ENCODE measurements at regions not wholly inside any gene's neighbourhood (a gene's known extent, or its start where the extent isn't known, plus 50 kb on each side); places are given as distances from the start of the nearest gene placed in this dataset.

DNA sequence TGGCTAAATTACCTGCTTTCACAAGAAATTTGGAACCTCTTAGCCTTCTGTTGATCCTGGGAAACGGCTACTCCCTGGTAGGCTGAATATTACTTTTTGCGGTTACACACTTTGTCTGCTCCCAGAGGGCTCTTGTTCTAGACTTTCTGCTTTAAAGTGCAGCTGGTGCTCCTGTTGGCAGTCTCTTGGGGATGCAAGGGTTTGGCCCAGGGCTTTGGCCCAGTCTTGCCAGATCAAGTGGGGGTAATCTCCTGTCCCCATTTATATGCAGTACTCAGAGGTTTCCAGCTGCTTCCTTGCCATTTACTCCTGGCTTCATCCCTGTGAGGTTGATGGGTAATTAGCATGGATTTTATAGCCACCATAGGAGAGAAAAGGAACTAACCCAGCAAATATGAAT is 558.2 kb upstream of the MIS18BP1 start:
- intact Hi-C loops (cut with DNase I; ENCODE audit: low total_unique reads) = no loop called here
- no peaks in the 10 kb centered on the region for H3K36me3 ChIP-seq (ENCODE audit: low read depth, missing control alignments)
- no peak overlapping the region for H3K4me3 ChIP-seq
- 63 to 90% methylated on average over 2 of the region's 2 CpGs for WGBS, 2 donors
- no peak overlapping the region for H3K27ac ChIP-seq
- no peak for DNase-seq
- TF ChIP-seq, protein P1, sequence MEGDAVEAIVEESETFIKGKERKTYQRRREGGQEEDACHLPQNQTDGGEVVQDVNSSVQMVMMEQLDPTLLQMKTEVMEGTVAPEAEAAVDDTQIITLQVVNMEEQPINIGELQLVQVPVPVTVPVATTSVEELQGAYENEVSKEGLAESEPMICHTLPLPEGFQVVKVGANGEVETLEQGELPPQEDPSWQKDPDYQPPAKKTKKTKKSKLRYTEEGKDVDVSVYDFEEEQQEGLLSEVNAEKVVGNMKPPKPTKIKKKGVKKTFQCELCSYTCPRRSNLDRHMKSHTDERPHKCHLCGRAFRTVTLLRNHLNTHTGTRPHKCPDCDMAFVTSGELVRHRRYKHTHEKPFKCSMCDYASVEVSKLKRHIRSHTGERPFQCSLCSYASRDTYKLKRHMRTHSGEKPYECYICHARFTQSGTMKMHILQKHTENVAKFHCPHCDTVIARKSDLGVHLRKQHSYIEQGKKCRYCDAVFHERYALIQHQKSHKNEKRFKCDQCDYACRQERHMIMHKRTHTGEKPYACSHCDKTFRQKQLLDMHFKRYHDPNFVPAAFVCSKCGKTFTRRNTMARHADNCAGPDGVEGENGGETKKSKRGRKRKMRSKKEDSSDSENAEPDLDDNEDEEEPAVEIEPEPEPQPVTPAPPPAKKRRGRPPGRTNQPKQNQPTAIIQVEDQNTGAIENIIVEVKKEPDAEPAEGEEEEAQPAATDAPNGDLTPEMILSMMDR (IDR thresholded peaks at IDR 0.05) = no peak
- TF ChIP-seq POLR2A (IDR thresholded peaks at IDR 0.05) = no peak
- no peaks in the 10 kb centered on the region for H3K27me3 ChIP-seq
- H3K4me1 ChIP-seq = no peaks in the 10 kb centered on the region
- no peaks in the 10 kb centered on the region for H3K9me3 ChIP-seq

DNA sequence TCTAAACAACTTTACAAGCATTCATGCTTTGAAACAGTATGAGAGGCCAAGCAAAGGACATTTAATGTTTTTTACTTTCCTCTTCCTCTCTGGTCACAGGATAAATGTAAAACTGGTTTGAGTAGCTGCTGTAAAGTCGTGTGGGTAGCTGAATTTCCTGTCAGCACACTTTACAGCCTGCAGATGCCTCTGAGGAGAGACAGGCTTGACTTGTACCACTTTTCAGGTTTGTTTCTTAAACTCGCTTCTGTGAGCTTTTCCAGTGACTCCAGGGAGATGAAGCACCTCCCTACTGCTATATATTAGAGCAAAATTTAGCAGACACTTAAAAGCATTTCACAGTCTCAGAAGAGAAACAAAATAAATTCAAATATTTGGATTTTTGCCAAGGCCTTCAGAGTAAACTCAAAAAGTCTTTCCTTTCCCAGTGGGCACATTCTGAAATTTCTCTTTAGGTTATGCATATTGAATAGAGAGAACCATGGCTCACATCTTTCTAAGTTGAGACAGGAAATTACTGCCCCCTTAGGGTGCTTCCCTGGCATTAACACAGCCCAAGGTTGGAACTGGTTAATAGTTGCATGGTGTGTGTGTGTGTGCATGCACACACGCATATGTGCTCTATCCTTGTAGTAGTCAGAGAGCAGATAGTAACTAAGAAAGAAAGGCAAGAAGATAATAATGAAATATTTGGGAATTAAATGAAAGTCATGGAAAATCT is 557.3 kb upstream of the MIS18BP1 start:
- no peaks in the 10 kb centered on the region for H3K9me3 ChIP-seq
- WGBS, 2 donors = 29% methylated on average over 3 of the region's 3 CpGs
- no peaks in the 10 kb centered on the region for H3K4me1 ChIP-seq
- H3K27ac ChIP-seq = no peak overlapping the region
- no peak for DNase-seq
- no peak overlapping the region for H3K4me3 ChIP-seq
- H3K36me3 ChIP-seq (ENCODE audit: low read depth, missing control alignments) = no peaks in the 10 kb centered on the region
- H3K27me3 ChIP-seq = no peaks in the 10 kb centered on the region
- TF ChIP-seq POLR2A (IDR thresholded peaks at IDR 0.05) = no peak
- TF ChIP-seq, protein P1 (IDR thresholded peaks at IDR 0.05) = no peak
- intact Hi-C loops (cut with DNase I; ENCODE audit: low total_unique reads) = no loop called here

DNA sequence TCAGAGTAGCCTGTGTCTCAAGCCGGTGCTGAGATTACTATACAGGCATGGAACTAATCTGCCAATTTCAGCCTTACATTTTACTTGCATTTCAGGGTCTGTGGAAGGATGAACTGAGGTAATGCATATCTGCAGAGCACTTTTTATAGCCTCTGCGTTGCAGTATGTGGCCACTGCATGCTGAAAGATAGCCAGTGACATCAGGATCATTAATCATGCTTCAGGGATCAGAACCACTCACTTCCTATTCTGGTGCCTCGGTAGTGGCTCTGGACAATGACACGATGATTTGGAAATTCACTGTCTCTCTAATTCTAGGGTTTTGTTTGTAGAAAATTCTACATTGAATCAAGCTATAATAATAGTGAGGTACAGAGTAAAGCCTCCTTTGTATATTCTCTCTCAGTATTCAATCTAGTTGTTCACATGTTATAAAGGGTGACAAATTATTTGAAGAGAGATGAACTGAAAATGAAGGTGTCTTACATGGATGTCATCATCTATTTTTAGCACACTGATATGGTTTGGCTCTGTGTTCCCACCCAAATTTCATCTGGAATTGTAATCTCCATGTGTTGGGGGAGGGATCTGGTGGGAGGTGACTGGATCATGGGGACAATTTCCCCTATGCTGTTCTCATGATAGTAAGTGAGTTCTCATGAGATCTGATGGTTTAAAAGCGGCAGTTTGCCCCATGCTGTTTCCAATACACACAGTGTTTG is 554.3 kb upstream of the MIS18BP1 start:
- no peak overlapping the region for H3K27ac ChIP-seq
- DNase-seq = no peak
- H3K9me3 ChIP-seq = no peaks in the 10 kb centered on the region
- H3K4me3 ChIP-seq = no peak overlapping the region
- 68% methylated on average over 5 of the region's 5 CpGs for WGBS, 2 donors
- intact Hi-C loops (cut with DNase I; ENCODE audit: low total_unique reads) = no loop called here
- H3K27me3 ChIP-seq = no peaks in the 10 kb centered on the region
- no peaks in the 10 kb centered on the region for H3K36me3 ChIP-seq (ENCODE audit: low read depth, missing control alignments)
- H3K4me1 ChIP-seq = no peaks in the 10 kb centered on the region
- no peak for TF ChIP-seq POLR2A (IDR thresholded peaks at IDR 0.05)
- TF ChIP-seq, protein P1 (IDR thresholded peaks at IDR 0.05) = no peak

DNA sequence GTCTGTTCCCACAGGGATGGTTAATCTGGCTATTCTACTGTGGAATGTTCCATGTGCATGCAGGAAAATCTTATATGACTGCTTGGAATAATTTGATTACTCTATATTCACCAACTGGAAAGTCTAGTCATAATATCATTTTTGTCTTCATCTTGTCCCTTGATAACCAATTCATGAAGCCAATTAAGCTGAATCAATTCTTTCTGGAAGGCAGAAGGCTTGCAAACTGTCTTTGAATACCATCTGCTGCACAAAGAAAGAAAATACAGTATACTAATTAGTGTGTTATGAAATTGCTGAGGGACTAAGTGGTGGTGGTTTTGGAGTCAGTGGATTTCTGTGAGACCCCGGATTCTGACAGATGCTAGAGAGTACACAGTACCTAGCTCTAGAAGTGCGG is 546.5 kb upstream of the MIS18BP1 start:
- Histone ChIP-seq H3K4me3 (no peak overlapping the region), H3K36me3 (ENCODE audit: low read depth, missing control alignments) (no peaks in the 10 kb centered on the region), H3K27ac (no peak overlapping the region), H3K27me3 (no peaks in the 10 kb centered on the region), H3K4me1 (no peaks in the 10 kb centered on the region), H3K9me3 (no peaks in the 10 kb centered on the region)
- 86 to 93% methylated on average over 2 of the region's 2 CpGs for WGBS, 2 donors
- intact Hi-C loops (cut with DNase I; ENCODE audit: low total_unique reads) = no loop called here
- TF ChIP-seq, protein P1 (IDR thresholded peaks at IDR 0.05) = no peak
- TF ChIP-seq POLR2A (IDR thresholded peaks at IDR 0.05) = no peak
- DNase-seq = no peak
